K562 (cell line): ENCODE measurements at regions not wholly inside any gene's neighbourhood (a gene's known extent, or its start where the extent isn't known, plus 50 kb on each side); places are given as distances from the start of the nearest gene placed in this dataset.
A peak's percentile ranks its signal among the peaks of the same experiment; 100 is the strongest.

Source experiments
- ATAC-seq: fragments of 200-7000 bp; cut with Tn5 transposase; 3 replicates; pipeline ENCODE4 v1.9.1; 2020; ENCODE audit warnings: moderate library complexity
- BruUV-seq: library from RNA; stranded (reverse); fragments of 400-500 nt; replicated peaks from 2 replicates; lab custom pipeline; 2021; lab: Mats Ljungman, UMichigan
- CTCF ChIA-PET: fragments of 300-600 bp; formaldehyde crosslinking; extraction: SDS; loops from one replicate; lab custom pipeline; 2021; ENCODE audit warnings: low intra/inter-chr PET ratio; lab: Yijun Ruan, JAX
- POLR2A ChIA-PET: fragments of 300-600, 350-650 bp; sonication (Branson Sonifier 250); formaldehyde crosslinking; extraction: SDS; loops from one replicate; lab custom pipeline; 2021; ENCODE audit warnings: antibody characterized with exemption, inconsistent platforms; lab: Yijun Ruan, JAX
- DNase-seq, 4 experiments: peaks; one replicate each; pipeline versions ENCODE4 v3.0.0 to v3.0.0-alpha.2; 2011 to 2018; ENCODE audit warnings: low spot score in 3 of 4, mixed read lengths in 3 of 4; ENCODE audit errors: extremely low read depth in 1 of 4
- FAIRE-seq: peaks from 2 replicates; lab custom pipeline; 2011; peaks lifted over from hg19 to GRCh38; lab: Jason Lieb, UNC
- H2AFZ ChIP-seq: 2 replicates; pipeline ENCODE4 v1.6.0; 2011; ENCODE audit warnings: low read depth, low read length, control low read depth, inconsistent platforms
- H3K27ac ChIP-seq: fragments of 200-600 bp; 3 replicates; pipeline ENCODE4 v1.8.0; 2011; ENCODE audit warnings: low read depth, mild to moderate bottlenecking, control low read depth, inconsistent platforms, low read length, moderate library complexity, mixed read lengths; ENCODE audit errors: extremely low read depth
- H3K27me3 ChIP-seq, 2 experiments: fragments of 300-600 bp in 1 of 2; 2 replicates in 1 of 2; 3 replicates in 1 of 2; pipeline versions ENCODE4 v1.6.0 to v1.8.0; 2011; ENCODE audit warnings: inconsistent platforms in 2 of 2, low read length in 2 of 2, mild to moderate bottlenecking in 1 of 2, mixed read lengths in 1 of 2, moderate library complexity in 1 of 2; ENCODE audit not compliant: control insufficient read depth in 2 of 2, insufficient read depth in 2 of 2
- H3K36me3 ChIP-seq: fragments of 300-600 bp; 3 replicates; pipeline ENCODE4 v1.8.0; 2011; ENCODE audit warnings: mild to moderate bottlenecking, low read length, inconsistent platforms; ENCODE audit not compliant: control insufficient read depth, insufficient read depth
- H3K4me1 ChIP-seq, 2 experiments: fragments of 200-600 bp in 1 of 2; replicated peaks in 1 of 2; 2 replicates in 1 of 2; 3 replicates in 1 of 2; pipeline versions ENCODE4 v1.5.1 to v1.8.0; 2011; ENCODE audit warnings: inconsistent platforms in 2 of 2, low read length in 2 of 2, mild to moderate bottlenecking in 1 of 2, mixed read lengths in 1 of 2, moderate library complexity in 1 of 2; ENCODE audit not compliant: control insufficient read depth in 2 of 2, insufficient read depth in 2 of 2
- H3K4me2 ChIP-seq: 2 replicates; pipeline ENCODE4 v1.6.1; 2011; ENCODE audit warnings: low read length, control low read depth, inconsistent platforms, mixed read lengths; ENCODE audit not compliant: insufficient read depth
- H3K4me3 ChIP-seq: fragments of 200-600 bp; sonication (generic), shearing (Covaris generic); 2 replicates; pipeline ENCODE4 v1.5.1; 2016; ENCODE audit warnings: control low read depth, inconsistent platforms
- H3K79me2 ChIP-seq: fragments of 200-600 bp; 3 replicates; pipeline ENCODE4 v1.8.0; 2011; ENCODE audit warnings: low read length, inconsistent platforms; ENCODE audit not compliant: control insufficient read depth, insufficient read depth
- H3K9ac ChIP-seq, 2 experiments: 2 replicates each; pipeline versions ENCODE4 v1.6.0 to v1.6.1; 2011; ENCODE audit warnings: low read depth in 2 of 2, low read length in 2 of 2, control low read depth in 1 of 2, inconsistent platforms in 1 of 2, mild to moderate bottlenecking in 1 of 2, mixed read lengths in 1 of 2; ENCODE audit not compliant: insufficient read depth in 1 of 2
- H3K9me1 ChIP-seq: one replicate; pipeline ENCODE4 v1.6.0; 2011; ENCODE audit warnings: inconsistent platforms, mild to moderate bottlenecking, low read length, moderate library complexity; ENCODE audit not compliant: control insufficient read depth, insufficient read depth
- H3K9me3 ChIP-seq: replicated peaks from 2 replicates; pipeline ENCODE4 v1.5.1; 2011; ENCODE audit warnings: low read depth, low read length, inconsistent platforms; ENCODE audit not compliant: control insufficient read depth, insufficient read depth
- H4K20me1 ChIP-seq: replicated peaks from 2 replicates; pipeline ENCODE4 v1.6.1; 2011; ENCODE audit warnings: low read length, inconsistent platforms, mixed read lengths; ENCODE audit not compliant: control insufficient read depth, insufficient read depth
- GTF2F1 ChIP-seq: IDR thresholded peaks from 2 replicates; pipeline ENCODE4 v1.6.1; 2011; ENCODE audit warnings: low read depth, low read length, improper control_type of control experiment
- KDM1A ChIP-seq, 2 experiments: fragments of 450-650 bp; IDR thresholded peaks; 2 replicates each; pipeline ENCODE4 v1.6.1; 2016; ENCODE audit warnings: mild to moderate bottlenecking in 2 of 2
- KLF10 ChIP-seq: fragments of 250-450 bp; sonication (Bioruptor Pico); IDR thresholded peaks from 2 replicates; pipeline ENCODE4 v1.6.1; 2021; ENCODE audit warnings: matching md5 sums
- NCOA2 ChIP-seq, 2 experiments: fragments of 450-650 bp; IDR thresholded peaks; 2 replicates each; pipeline ENCODE4 v1.6.1; 2018; ENCODE audit warnings: mild to moderate bottlenecking in 2 of 2, moderate library complexity in 1 of 2; ENCODE audit not compliant: partially characterized antibody in 2 of 2
- RBM25 ChIP-seq: fragments of 200-400 bp; formaldehyde crosslinking; IDR thresholded peaks from 2 replicates; pipeline ENCODE4 v1.6.1; 2018; ENCODE audit warnings: low read length, low read depth, moderate library complexity; ENCODE audit not compliant: severe bottlenecking
- SIN3A ChIP-seq, 2 experiments: fragments of 150-350 bp in 1 of 2; IDR thresholded peaks; 2 replicates each; pipeline ENCODE4 v1.6.1; 2011 to 2016; ENCODE audit warnings: borderline replicate concordance in 2 of 2, low read depth in 2 of 2, low read length in 2 of 2, mild to moderate bottlenecking in 2 of 2, moderate library complexity in 2 of 2; ENCODE audit not compliant: control insufficient read depth in 1 of 2
- SLC30A9 ChIP-seq: fragments of 250-450 bp; sonication (Bioruptor Pico); IDR thresholded peaks from 2 replicates; pipeline ENCODE4 v1.8.0; 2022; ENCODE audit warnings: mild to moderate bottlenecking, moderate library complexity
- SOX6 ChIP-seq: fragments of 450-650 bp; IDR thresholded peaks from 2 replicates; pipeline ENCODE4 v1.6.1; 2014; ENCODE audit warnings: mild to moderate bottlenecking
- TAL1 ChIP-seq: fragments of 450-650 bp; IDR thresholded peaks from 2 replicates; pipeline ENCODE4 v1.6.1; 2016; ENCODE audit warnings: mild to moderate bottlenecking
- U2AF1 ChIP-seq: fragments of 200-400 bp; formaldehyde crosslinking; optimal IDR thresholded peaks from 2 replicates; pipeline ENCODE3; 2017; ENCODE audit warnings: mild to moderate bottlenecking, low read depth, low read length, moderate library complexity
- WGBS: fragments of 100-300 bp; shearing (Covaris generic); methylation state at CpG from one replicate; pipeline ENCODE4 v1.1.6; 2016; ENCODE audit warnings: low coverage, mixed read lengths; ENCODE audit not compliant: insufficient coverage; ENCODE audit errors: missing lambda C conversion rate; 5-methylcytosine and 5-hydroxymethylcytosine counted together
- in situ Hi-C: fragments of 300-500 bp; cut with MboI; formaldehyde crosslinking; loops from 4 replicates; pipeline ENCODE4 v1.15.0; 2018; ENCODE audit warnings: inconsistent platforms, mixed read lengths
- intact Hi-C: fragments of 100-400 bp; cut with micrococcal nuclease; formaldehyde crosslinking; loops from 2 replicates; pipeline ENCODE4 v1.14.2; 2022

DNA sequence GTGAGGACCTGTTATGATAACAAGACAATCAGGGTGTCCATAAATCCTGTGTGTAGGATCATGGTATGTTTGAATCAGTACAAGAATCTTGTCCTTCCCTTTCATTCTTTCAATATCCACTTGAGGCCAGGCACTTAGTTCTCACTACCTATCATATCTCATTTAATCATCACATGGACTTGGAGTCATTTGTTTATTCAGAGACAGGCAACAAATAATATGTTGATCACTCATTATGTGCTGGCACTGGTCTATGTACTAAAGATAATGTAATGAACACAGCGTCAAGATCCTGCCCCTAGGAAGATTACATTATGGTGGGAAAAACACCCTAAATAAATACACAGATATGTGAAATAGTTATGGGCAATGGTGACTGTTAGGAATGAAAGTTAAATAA is 342.6 kb downstream of the LPIN1 start:
- H3K79me2 ChIP-seq: no peaks in the 10 kb centered on the region
- H3K27ac ChIP-seq: no peak overlapping the region
- no peak for DNase-seq
- in situ Hi-C loops (no loop called here), intact Hi-C loops (no loop called here)
- ATAC-seq: no peak
- POLR2A ChIA-PET: no interaction called here
- no peaks in the 10 kb centered on the region for H4K20me1 ChIP-seq
- CTCF ChIA-PET: no interaction called here
- H3K9ac ChIP-seq: no peak overlapping the region
- H3K9me1 ChIP-seq: no peaks in the 10 kb centered on the region
- no peak overlapping the region; the same call in 1 of the 2 replicates for H2AFZ ChIP-seq
- no peak overlapping the region for H3K4me3 ChIP-seq
- H3K4me1 ChIP-seq: no peaks in the 10 kb centered on the region; a peak in 2 of 5 replicates
- WGBS: 33% methylated on average over 1 of the region's 1 CpG
- no peak overlapping the region for H3K4me2 ChIP-seq
- H3K9me3 ChIP-seq: no peaks in the 10 kb centered on the region
- FAIRE-seq: peak; percentile 44
- no TSS peak for BruUV-seq
- no peak for TF ChIP-seq KLF10 (CRISPR knock-in tag)
- TF ChIP-seq SOX6: no peak
- no peak for TF ChIP-seq RBM25
- no peak for TF ChIP-seq SLC30A9
- no peak for TF ChIP-seq SIN3A (IDR thresholded peaks at IDR 0.05; ENCODE audit: borderline replicate concordance in 2 of 2, control insufficient read depth in 1 of 2, low read depth in 2 of 2, low read length in 2 of 2)
- TF ChIP-seq U2AF1: no peak
- no peak for TF ChIP-seq KDM1A (IDR thresholded peaks at IDR 0.05)
- TF ChIP-seq NCOA2 (IDR thresholded peaks at IDR 0.05; ENCODE audit: partially characterized antibody in 2 of 2): no peak
- TF ChIP-seq TAL1: no peak
- TF ChIP-seq GTF2F1: no peak
- no peaks in the 10 kb centered on the region for H3K36me3 ChIP-seq
- H3K27me3 ChIP-seq: no peaks in the 10 kb centered on the region
